OCI-LY7 (cell line): ENCODE measurements at regions not wholly inside any gene's neighbourhood (a gene's known extent, or its start where the extent isn't known, plus 50 kb on each side); places are given as distances from the start of the nearest gene placed in this dataset.

Experiments used
- BruUV-seq: library from RNA; stranded (reverse); fragments of 400-500 nt; replicated peaks from 2 replicates; lab custom pipeline; 2021; lab: Mats Ljungman, UMichigan
- CTCF ChIA-PET: fragments of 300-600 bp; sonication (Branson Sonifier 250); formaldehyde crosslinking; loops from one replicate; lab custom pipeline; 2022; ENCODE audit warnings: antibody characterized with exemption; ENCODE audit not compliant: unreplicated experiment; lab: Charles Lee
- POLR2A ChIA-PET: fragments of 300-600 bp; sonication (Branson Sonifier 250); formaldehyde crosslinking; loops from one replicate; lab custom pipeline; 2022; ENCODE audit warnings: antibody characterized with exemption; lab: Charles Lee
- DNase-seq: peaks from one replicate; pipeline ENCODE4 v3.0.0-alpha.2; 2015; ENCODE audit warnings: low spot score
- H2AFZ ChIP-seq: fragments of 200-600 bp; sonication (generic), shearing (Covaris generic); 2 replicates; pipeline ENCODE4 v1.6.1; 2014; ENCODE audit warnings: mild to moderate bottlenecking, antibody characterized with exemption, low read length, moderate library complexity
- H3K27ac ChIP-seq: fragments of 200-600 bp; sonication (generic); 2 replicates; pipeline ENCODE4 v1.5.1; 2014; ENCODE audit warnings: mixed run types, low read depth, mild to moderate bottlenecking, moderate library complexity, low read length, inconsistent platforms; ENCODE audit not compliant: poor library complexity, severe bottlenecking
- H3K36me3 ChIP-seq: fragments of 200-600 bp; sonication (generic); 2 replicates; pipeline ENCODE4 v1.6.1; 2014; ENCODE audit warnings: mild to moderate bottlenecking, antibody characterized with exemption, low read length, moderate library complexity, mixed read lengths; ENCODE audit not compliant: insufficient read depth
- H3K4me1 ChIP-seq: fragments of 200-600 bp; sonication (generic); 2 replicates; pipeline ENCODE4 v1.5.1; 2014; ENCODE audit warnings: mild to moderate bottlenecking, low read length; ENCODE audit not compliant: insufficient read depth, poor library complexity, severe bottlenecking
- H3K4me2 ChIP-seq: fragments of 200-600 bp; sonication (generic); 2 replicates; pipeline ENCODE4 v1.6.1; 2014; ENCODE audit warnings: mild to moderate bottlenecking, low read length
- H3K4me3 ChIP-seq: fragments of 200-600 bp; sonication (generic); 2 replicates; pipeline ENCODE4 v1.5.1; 2014; ENCODE audit warnings: mild to moderate bottlenecking, low read depth, low read length; ENCODE audit not compliant: poor library complexity, severe bottlenecking
- H3K79me2 ChIP-seq: fragments of 200-600 bp; sonication (generic); 2 replicates; pipeline ENCODE4 v1.6.1; 2016; ENCODE audit warnings: low read depth, mild to moderate bottlenecking, low read length, moderate library complexity, mixed read lengths; ENCODE audit not compliant: insufficient read depth
- H3K9me2 ChIP-seq: fragments of 200-600 bp; sonication (generic); 2 replicates; pipeline ENCODE4 v1.6.1; 2016; ENCODE audit warnings: mild to moderate bottlenecking, low read length, mixed read lengths; ENCODE audit not compliant: insufficient read depth
- H3K9me3 ChIP-seq: fragments of 200-600 bp; sonication (generic); 2 replicates; pipeline ENCODE4 v1.6.1; 2014; ENCODE audit warnings: mild to moderate bottlenecking, mixed run types, low read length, mixed read lengths
- H4K20me1 ChIP-seq: fragments of 200-600 bp; sonication (generic); 2 replicates; pipeline ENCODE4 v1.6.1; 2014; ENCODE audit warnings: mild to moderate bottlenecking, antibody characterized with exemption, low read length, moderate library complexity, mixed read lengths; ENCODE audit not compliant: insufficient read depth
- CTCF ChIP-seq: fragments of 200-600 bp; sonication (generic); conservative IDR thresholded peaks from 2 replicates; pipeline ENCODE4 v1.5.1; 2014; ENCODE audit warnings: mild to moderate bottlenecking, antibody characterized with exemption, low read length, moderate library complexity, mixed read lengths
- EZH2phosphoT487 ChIP-seq: fragments of 200-600 bp; sonication (generic); IDR thresholded peaks from 2 replicates; pipeline ENCODE4 v1.6.1; 2018; ENCODE audit warnings: low read depth, borderline replicate concordance, mild to moderate bottlenecking, mixed run types, antibody characterized with exemption, low read length, moderate library complexity, mixed read lengths
- intact Hi-C: fragments of 100-400 bp; cut with micrococcal nuclease; formaldehyde crosslinking; loops from one replicate; pipeline ENCODE4 v1.10.0; 2022; ENCODE audit not compliant: unreplicated experiment

- H3K9me2 ChIP-seq: no peaks in the 10 kb centered on the region
- H3K4me1 ChIP-seq: no peaks in the 10 kb centered on the region
- no peak for TF ChIP-seq EZH2phosphoT487
- TF ChIP-seq CTCF: no peak
- intact Hi-C loops: no loop called here
- H3K36me3 ChIP-seq: no peaks in the 10 kb centered on the region
- H3K4me3 ChIP-seq: no peak overlapping the region
- DNase-seq: no peak
- H2AFZ ChIP-seq: no peak overlapping the region
- H3K4me2 ChIP-seq: no peak overlapping the region
- H3K79me2 ChIP-seq: no peaks in the 10 kb centered on the region
- no TSS peak for BruUV-seq
- POLR2A ChIA-PET: no interaction called here
- no peaks in the 10 kb centered on the region for H4K20me1 ChIP-seq
- no peak overlapping the region for H3K27ac ChIP-seq
- H3K9me3 ChIP-seq: peaks cover 4% of the 10 kb centered on the region; the same call in 1 of the 2 replicates
- CTCF ChIA-PET: no interaction called here
These were observed 125.4 kb upstream of the USP29 start for GRCh38 chr19:56994251-56995017.

- ChIA-PET CTCF (no interaction called here), POLR2A (no interaction called here)
- Histone ChIP-seq H3K27ac (no peak overlapping the region), H3K9me3 (peaks cover 4% of the 10 kb centered on the region; the same call in 1 of the 2 replicates), H3K79me2 (no peaks in the 10 kb centered on the region), H3K4me1 (no peaks in the 10 kb centered on the region), H3K4me3 (no peak overlapping the region), H3K4me2 (no peak overlapping the region), H4K20me1 (no peaks in the 10 kb centered on the region), H2AFZ (no peak overlapping the region), H3K36me3 (no peaks in the 10 kb centered on the region), H3K9me2 (no peaks in the 10 kb centered on the region)
- BruUV-seq: no TSS peak
- intact Hi-C loops: no loop called here
- DNase-seq: no peak
- no peak for TF ChIP-seq EZH2phosphoT487
- TF ChIP-seq CTCF: no peak
These were observed 124.5 kb upstream of the USP29 start for GRCh38 chr19:56995303-56995702.

GRCh38 chr19:57002195-57002601 is 117.6 kb upstream of the USP29 start:
- Histone ChIP-seq H3K4me1 (no peaks in the 10 kb centered on the region), H3K4me3 (no peak overlapping the region), H3K36me3 (no peaks in the 10 kb centered on the region), H2AFZ (no peak overlapping the region), H3K9me3 (no peaks in the 10 kb centered on the region; the same call in 1 of the 2 replicates), H3K27ac (no peak overlapping the region), H3K4me2 (no peak overlapping the region), H3K9me2 (no peaks in the 10 kb centered on the region), H4K20me1 (no peaks in the 10 kb centered on the region), H3K79me2 (no peaks in the 10 kb centered on the region)
- DNase-seq: no peak
- TF ChIP-seq EZH2phosphoT487 (no peak), CTCF (no peak)
- intact Hi-C loops: no loop called here
- ChIA-PET POLR2A (no interaction called here), CTCF (no interaction called here)
- BruUV-seq: no TSS peak
